ENCODE measurements at regions not wholly inside any gene's neighbourhood (a gene's known extent, or its start where the extent isn't known, plus 50 kb on each side); places are given as distances from the start of the nearest gene placed in this dataset.
"Not testable (repeated sequence)": the region's sequence is repeated elsewhere in the genome, so short reads cannot be mapped to it uniquely, and the experiment has no call there.

- no peak for DNase-seq (ENCODE audit: low read depth)
These were observed 392.1 kb downstream of the PTH2R start for GRCh38 chr2:208798698-208799097.

- no peak for DNase-seq (ENCODE audit: low read depth)
These were observed 392.8 kb downstream of the PTH2R start for GRCh38 chr2:208799397-208799796.

- not testable (repeated sequence) for DNase-seq (ENCODE audit: low read depth)
These were observed 394.3 kb downstream of the PTH2R start for GRCh38 chr2:208800887-208801286.

- peak; percentile 20 for DNase-seq (ENCODE audit: low read depth)
These were observed 401.2 kb downstream of the PTH2R start for GRCh38 chr2:208807756-208808155.

GRCh38 chr2:208811885-208812284 is 405.3 kb downstream of the PTH2R start:
- not testable (repeated sequence) for DNase-seq (ENCODE audit: low read depth)

- no peak for DNase-seq (ENCODE audit: low read depth)
These were observed 412.6 kb downstream of the PTH2R start for GRCh38 chr2:208819190-208819589.

- peak; percentile 10 for DNase-seq (ENCODE audit: low read depth)
These were observed 413.6 kb downstream of the PTH2R start for GRCh38 chr2:208820014-208820688.

- no peak for DNase-seq (ENCODE audit: low read depth)
These were observed 420.5 kb downstream of the PTH2R start for GRCh38 chr2:208827109-208827508.

- no peak for DNase-seq (ENCODE audit: low read depth)
These were observed 421.1 kb downstream of the PTH2R start for GRCh38 chr2:208827549-208828221.

- no peak for DNase-seq (ENCODE audit: low read depth)
These were observed 423.6 kb downstream of the PTH2R start for GRCh38 chr2:208830203-208830602.

GRCh38 chr2:208847651-208848050 is 441.1 kb downstream of the PTH2R start:
- DNase-seq (ENCODE audit: low read depth), result no peak

GRCh38 chr2:208854717-208855116 is 448.1 kb downstream of the PTH2R start:
- DNase-seq (ENCODE audit: low read depth), result no peak

- DNase-seq (ENCODE audit: low read depth), result no peak
These were observed 460.8 kb downstream of the PTH2R start for GRCh38 chr2:208867374-208867773.

GRCh38 chr2:208872591-208872990 is 466.0 kb downstream of the PTH2R start:
- peak; percentile 59 for DNase-seq (ENCODE audit: low read depth)

- no peak for DNase-seq (ENCODE audit: low read depth)
These were observed 473.1 kb downstream of the PTH2R start for GRCh38 chr2:208879666-208880065.

GRCh38 chr2:208880171-208880570 is 473.6 kb downstream of the PTH2R start:
- DNase-seq (ENCODE audit: low read depth), result no peak

- no peak for DNase-seq (ENCODE audit: low read depth)
These were observed 483.9 kb downstream of the PTH2R start for GRCh38 chr2:208890486-208890885.

- DNase-seq (ENCODE audit: low read depth), result no peak
These were observed 485.6 kb downstream of the PTH2R start for GRCh38 chr2:208892203-208892602.

GRCh38 chr2:208906330-208906729 is 499.7 kb downstream of the PTH2R start:
- DNase-seq (ENCODE audit: low read depth), result no peak

- DNase-seq (ENCODE audit: low read depth), result no peak
These were observed 508.4 kb upstream of the MAP2 start for GRCh38 chr2:208915401-208915800.

- DNase-seq (ENCODE audit: low read depth), result no peak
These were observed 507.0 kb upstream of the MAP2 start for GRCh38 chr2:208916881-208917280.

GRCh38 chr2:208921358-208921757 is 502.5 kb upstream of the MAP2 start:
- DNase-seq (ENCODE audit: low read depth), result not testable (repeated sequence)

- DNase-seq (ENCODE audit: low read depth), result no peak
These were observed 496.0 kb upstream of the MAP2 start for GRCh38 chr2:208927867-208928266.

All from HT1080 (cell line).